ENCODE measurements at regions not wholly inside any gene's neighbourhood (a gene's known extent, or its start where the extent isn't known, plus 50 kb on each side); places are given as distances from the start of the nearest gene placed in this dataset.

DNA sequence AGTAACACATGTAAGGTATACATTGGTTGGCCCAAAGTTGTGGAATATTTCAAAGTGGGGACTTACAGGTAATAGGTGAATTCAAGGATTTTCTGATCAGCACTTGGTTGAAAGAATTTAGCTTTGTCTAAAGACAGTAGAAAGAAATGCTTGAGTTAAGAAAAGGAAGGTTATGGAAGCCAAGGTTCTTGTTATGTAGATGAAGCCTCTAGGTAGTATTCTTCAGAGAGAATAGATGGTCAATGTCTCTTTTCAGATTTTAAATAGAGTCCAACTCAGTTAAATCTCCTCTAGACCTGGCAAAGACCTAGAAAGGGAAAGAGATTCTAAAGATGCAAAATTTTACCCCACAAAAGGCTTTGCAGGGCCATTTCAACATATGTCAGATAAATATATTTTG, 157.4 kb downstream of the ANKRD30B start:
- DNase-seq = no peak

DNA sequence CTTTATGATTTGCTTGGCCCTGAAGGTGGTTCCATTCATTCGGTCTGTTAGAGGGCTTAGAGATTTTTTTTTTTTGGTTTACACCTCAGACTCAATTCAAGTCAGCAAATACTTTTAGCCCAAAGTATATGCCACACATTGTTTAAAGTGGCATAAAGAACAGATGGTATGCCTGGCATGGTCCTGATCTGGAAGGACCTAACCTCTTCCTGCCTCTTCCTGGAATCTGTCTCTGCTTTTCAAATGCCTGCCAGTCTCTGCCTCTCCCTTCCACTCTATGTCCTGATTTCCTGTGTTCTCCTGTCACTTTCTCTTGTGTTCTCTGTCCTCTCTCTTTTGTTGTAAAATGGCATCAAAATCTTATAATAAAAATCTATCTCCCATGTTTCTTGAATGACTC, 158.0 kb downstream of the ANKRD30B start:
- DNase-seq = no peak

DNA sequence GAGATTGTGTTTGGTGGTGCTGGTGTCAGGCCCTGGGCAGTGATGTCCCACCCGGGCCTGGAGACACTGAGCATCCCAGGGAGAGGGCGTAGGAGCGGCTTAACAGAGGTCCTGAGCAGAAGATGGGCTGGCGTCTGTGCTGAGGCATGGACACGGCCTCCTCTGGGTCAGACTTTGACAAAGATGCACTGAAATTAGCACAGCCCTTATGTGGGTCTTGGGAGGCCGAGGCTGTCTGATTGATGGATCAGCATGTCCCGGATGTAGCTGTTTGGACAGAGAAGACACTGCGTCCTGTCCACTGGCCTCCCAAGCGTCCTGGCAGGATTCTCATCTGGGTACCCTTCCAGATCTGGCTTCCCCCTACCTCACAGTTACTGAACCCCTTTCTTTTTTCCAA, 159.4 kb downstream of the ANKRD30B start:
- DNase-seq = no peak

DNA sequence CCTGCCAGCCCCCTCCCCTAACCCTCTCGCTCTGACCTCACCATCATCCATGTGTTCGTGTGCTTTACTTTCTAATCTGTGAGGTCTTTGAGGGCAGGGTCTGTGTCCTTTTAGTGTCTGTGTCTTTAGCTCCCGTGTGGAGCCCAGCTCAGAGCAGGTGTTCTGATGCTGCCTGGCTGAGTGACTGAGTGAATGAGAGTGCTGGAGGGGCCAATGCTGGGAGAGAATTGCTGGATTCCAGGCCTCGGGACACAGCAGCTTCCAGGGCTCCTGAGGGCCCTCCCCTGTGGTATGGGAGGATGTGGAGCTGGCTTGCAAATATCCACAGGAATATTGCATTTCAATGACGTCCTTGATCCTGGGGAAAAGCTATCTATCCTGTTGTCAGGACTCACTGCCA, 160.6 kb downstream of the ANKRD30B start:
- DNase-seq = no peak

DNA sequence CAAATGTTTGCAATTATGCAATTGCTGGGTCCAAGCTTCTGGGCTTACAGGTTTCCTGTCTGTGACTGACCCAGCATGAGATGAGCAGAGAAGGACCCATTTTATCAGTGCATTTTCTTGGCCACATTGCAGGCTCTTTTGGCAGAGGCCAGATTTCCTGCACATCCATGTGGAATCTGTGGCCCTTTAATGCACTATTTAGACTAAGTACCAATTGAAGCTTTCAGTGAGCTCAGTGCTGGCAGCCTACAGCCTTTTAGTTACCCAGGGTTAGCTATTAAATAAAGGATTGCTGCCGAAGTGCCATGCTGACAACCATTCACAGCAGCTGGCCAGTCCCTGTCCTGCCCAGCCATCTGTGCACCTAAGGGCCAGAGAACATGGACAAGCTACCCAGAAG, 165.0 kb downstream of the ANKRD30B start:
- DNase-seq = no peak

DNA sequence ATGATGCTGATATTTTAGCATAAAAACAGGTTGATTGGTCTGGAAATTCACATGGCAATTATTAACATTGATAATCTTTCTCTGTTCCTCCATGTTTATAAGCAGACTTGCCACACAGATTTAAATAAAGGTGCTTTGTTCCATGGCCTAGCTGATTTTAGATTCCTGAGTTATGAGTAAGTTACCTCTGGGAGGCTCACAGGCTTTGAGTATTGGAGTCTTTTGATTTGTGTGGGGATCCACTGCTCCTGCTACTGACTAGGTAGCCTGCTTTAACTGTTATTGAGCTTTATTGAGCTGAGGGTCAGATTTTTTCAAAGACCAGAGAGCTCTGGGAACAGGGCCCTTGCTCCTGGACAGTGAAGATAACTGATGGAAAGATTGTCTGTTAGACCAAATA, 166.1 kb downstream of the ANKRD30B start:
- DNase-seq = no peak

DNA sequence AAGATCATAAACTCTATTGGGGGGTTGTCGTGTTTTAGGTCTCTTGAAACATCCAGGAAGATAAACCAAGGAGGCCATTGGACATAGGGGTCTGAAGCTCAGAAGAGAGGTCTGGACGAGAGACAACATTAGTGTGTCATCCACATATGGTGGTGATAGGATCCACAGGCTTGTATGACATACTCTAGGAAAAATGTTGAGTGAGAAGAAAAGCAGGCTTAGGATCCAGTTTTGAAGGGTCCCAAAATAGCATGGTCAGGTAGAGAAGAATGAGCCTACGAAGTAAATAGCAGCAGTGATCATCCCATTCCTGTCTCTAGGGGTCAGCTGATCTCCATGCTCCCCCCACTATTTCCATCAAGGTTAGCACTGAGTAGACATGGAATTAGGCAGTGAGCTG, 166.8 kb downstream of the ANKRD30B start:
- no peak for DNase-seq

DNA sequence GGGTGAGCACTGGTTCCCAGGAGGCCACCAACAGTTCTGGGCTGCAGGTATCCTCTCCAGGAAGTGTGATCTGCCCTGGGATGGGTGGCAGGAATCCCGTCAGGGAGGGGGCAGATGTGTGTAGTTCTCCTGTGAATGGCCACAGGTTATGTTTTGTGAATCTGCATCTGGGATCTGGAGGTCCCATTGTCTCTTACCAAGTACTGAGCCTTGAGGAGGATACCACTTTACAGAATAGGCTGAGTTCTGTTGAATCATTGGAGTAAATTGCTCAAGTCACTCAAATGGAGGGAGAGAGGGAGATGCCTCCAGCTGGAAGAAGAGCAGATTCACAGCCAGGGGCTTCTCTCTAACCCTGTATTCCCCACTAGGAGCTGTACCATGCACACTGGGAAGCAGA, 168.2 kb downstream of the ANKRD30B start:
- no peak for DNase-seq

DNA sequence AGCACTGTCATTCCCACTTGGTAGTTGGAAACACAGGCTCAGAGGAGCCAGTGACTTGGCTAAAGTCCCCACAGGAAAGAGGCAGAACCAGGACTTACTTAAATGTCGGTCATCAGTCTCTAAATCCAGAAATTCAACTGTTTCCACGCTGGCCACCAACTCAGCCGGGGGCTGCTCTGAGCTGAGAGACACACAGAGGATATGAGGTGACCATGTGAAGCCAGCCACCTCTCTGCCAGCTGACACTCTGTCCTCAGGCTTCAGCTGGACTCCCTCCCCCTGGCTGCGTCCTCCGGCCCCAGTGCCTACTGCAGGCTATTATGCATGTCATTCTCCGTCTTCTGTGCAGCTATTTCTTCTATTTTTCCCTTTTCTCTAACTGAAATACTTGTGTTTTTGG, 168.9 kb downstream of the ANKRD30B start:
- DNase-seq = no peak

DNA sequence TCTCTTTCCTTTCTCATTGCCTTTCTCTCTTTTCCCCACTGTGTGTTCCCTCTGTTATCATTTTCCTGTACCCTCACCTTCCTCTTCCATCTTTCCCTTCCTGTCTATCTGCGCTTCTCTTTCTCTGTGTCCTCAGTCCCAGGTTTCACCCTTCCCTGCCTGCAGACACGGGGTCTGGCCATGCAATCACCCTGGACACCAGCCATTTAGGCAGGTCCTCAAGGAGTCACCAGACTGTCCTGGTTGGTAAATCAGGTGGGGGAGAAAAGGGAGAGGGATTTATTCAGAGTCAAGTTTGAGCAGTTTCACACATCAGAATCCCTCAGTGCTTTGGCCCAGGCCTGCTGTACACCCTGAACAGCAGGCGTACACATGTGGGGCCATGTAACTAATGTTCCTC, 169.3 kb downstream of the ANKRD30B start:
- DNase-seq = no peak

DNA sequence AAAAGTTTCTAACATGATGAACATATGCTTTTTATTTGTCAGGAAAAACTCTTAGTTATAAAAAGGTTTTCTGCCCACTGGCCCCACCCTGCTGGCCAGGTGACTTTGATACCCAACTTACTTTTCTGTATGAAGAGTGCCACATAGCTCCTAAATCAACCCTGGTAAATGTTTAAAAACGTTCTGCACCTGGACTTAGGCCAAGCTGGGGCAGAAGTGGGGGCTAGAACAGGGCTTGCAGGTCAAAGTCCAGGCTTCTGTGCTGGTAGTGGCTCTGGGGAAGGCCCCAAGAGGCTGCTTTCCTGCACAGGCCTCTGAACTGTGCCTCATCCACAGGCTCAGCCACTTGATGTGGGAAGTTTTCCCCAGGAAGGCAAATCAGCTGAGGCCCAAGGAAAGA, 171.7 kb downstream of the ANKRD30B start:
- no peak for DNase-seq

DNA sequence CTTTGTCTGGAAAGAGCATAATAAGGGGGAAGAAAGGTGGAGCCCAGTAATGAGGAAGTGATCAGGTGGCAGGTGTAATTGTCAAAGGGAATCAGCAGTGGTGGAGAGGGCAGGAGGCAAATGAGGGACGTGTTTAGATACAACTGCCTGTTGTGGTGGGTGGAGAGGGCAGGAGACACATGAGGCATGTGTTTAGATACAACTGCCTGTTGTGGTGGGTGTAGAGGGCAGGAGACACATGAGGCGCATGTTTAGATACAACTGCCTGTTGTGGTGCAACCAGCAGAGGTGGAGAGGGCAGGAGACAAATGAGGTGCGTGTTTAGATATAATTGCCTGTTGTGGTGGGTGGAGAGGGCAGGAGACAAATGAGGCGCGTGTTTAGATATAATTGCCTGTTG, 173.1 kb downstream of the ANKRD30B start:
- DNase-seq = no peak

DNA sequence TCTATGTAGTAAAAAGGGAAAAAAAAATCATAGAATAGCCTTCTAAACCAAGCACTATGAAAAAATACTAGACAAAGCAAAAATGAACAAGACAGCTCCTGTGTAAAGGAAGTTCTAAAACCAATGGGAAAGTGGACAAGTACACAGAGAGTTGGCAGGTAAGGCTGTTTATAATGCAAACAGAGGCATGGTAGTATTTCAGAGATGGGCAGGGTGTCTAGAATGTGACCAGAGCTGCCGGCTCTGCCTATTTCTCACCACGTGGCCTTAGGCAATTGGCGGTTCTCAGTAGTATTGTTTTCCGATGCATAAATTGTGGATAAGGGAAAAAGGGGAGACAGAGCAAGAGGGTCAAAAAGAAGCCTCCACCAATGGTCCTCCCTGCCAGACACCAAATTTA, 173.6 kb downstream of the ANKRD30B start:
- no peak for DNase-seq

DNA sequence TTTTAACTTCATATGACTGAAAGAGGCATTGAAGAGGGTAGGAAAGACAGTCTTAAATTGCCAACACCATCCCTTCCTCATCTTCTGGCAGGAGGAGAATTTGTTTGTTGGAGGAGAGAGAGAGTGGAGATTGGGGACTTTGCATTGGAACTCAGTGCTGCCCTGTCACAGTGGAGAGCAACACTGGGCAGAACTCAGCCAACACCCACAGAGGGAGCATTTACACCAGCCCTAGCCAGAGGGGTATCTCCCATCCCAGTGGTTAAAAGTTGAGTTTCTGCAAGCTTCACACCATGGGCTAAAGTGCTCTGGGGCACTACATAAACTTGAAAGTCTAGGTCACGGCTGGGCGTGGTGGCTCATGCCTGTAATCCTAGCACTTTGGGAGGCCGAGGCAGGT, 174.1 kb downstream of the ANKRD30B start:
- DNase-seq = no peak

DNA sequence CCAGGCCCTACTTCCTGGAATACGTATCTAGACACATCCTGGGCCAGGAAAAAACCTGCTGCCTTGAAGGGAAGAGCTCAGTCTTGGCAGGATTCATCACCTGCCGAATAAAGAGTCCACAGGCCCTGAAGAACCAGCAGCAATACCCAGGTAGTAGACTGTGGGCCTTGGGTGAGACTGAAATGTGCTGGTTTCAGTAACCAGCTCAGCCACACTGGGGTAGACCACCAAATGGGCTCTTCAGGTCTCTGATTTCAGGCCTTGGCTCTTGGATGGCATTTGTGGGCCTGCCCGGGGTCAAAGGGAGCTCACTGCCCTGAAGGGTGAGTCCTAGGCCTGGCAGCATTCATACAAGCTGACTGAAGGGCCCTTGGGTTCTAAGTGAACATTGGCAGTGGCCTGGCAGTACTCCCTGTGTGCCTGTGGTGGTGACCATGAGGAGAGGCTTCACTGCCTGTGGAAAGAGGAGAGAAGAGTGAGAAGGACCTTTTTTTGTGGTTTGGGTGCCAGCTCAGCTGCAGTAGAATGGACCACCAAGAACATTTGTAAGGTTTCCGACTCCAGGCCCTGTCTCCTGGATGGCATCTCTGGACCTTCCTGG, 175.1 kb downstream of the ANKRD30B start:
- no peak for DNase-seq

DNA sequence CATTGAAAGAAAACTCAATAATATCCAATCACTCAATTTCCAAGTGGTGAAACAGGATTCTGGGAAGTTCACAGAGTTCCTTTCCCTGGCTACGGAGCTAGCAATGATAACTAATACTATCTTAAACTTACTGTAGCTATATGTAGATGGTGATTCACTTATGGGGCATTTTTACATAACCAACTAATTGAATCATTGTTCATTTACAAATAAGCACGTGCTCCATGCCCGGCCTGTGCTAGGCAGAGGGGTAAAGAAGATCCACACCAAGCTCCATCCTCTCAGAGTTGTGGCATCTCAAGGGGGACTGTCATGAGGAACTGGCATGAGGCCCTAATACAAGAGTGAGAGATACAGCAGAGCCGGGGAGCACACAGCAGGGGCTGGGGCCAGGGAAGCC, 176.3 kb downstream of the ANKRD30B start:
- no peak for DNase-seq

DNA sequence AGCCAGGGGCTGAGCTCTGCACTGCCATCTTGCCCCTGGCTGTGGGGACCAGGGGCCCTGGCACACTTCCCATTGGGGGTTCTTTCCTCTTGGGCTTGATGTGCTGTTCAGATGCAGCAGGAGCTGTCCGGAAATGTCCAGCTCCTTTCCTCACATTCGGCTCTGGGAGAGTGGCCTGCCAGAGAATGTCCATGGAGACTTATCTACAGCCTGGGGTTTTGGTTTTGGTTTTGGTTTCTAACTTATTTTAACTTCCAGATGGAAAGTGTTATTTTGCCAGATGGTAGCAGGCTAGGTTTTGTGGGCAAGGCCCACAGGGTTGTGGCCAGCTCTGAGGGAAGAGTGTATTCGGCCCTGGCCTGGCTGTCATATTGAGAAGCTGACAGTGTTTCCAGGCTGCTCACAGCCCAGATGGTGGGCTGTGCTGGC, 177.3 kb downstream of the ANKRD30B start:
- no peak for DNase-seq

DNA sequence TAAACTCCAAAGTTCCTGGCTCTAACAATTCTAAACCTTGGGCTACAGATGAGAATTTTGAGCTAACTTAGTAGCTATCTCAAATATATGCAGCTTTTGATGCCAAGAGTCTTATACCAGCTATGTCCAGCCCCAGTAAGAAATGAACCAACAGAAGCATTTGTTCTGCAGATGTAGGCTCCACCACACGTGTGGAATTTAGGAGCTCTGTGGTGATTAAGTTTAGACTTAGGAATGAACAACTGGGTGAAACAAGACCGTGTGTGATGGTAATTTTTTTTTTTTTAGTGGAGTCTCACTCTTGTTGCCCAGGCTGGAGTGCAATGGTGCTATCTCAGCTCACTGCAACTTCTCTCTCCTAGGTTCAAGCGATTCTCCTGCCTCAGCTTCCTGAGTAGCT, 179.7 kb downstream of the ANKRD30B start:
- no peak for DNase-seq

DNA sequence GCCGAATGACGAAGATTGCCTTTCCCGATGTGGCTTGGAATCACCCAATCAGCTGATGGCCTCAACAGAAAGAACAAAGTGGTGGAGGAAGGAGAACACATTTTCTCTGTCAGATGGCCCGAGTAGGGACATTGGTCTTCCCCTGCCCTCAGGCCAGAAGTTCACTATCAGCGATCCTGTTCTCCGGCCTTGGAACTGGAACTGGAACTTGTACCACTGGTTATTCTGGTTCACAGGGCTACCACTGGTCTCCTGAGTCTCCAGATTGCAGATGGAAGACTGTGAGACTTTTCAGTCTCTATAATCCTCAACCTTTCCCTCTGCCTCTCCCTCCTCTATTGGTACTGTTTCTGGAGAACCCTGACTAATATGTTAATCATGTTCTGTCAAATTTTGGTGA, 180.4 kb downstream of the ANKRD30B start:
- DNase-seq = no peak

DNA sequence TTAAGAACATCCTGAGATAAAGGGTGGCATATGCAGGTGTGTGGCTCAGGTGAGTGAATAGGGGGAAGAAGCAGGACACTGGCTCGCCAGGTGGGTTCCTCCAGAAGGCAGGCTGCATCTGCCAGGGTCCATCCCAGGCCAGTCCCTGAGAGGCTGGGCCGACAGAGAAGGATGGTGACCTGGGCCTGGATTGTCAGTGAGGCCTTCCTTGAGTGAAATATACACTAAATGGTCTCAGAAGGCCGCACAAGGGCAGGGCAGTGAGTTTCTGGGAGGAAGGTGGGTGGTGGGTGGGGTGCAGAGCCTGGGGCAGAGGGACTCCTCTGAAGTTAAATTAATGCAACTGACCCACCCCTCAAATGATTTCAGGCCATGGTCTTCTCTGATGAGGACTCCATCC, 182.1 kb downstream of the ANKRD30B start:
- no peak for DNase-seq

DNA sequence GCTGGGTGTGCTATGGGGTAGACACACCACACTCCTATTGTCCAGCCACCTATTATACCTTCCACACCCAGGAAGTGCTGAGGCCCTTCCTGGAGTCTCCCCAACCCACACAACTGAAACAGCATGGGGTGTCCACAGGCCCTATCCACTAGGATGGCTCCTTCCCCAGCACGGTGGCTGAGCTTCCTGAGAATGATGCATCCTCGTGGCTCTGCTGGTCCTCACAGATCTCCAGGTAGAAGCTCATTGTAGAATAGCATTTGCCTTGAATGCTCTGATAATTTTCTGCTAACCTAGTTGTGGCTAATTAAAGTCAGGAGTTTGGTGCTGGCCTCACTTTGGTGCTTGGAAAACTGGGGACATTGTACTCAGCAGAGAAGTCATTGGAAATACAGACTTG, 182.6 kb downstream of the ANKRD30B start:
- DNase-seq = no peak

DNA sequence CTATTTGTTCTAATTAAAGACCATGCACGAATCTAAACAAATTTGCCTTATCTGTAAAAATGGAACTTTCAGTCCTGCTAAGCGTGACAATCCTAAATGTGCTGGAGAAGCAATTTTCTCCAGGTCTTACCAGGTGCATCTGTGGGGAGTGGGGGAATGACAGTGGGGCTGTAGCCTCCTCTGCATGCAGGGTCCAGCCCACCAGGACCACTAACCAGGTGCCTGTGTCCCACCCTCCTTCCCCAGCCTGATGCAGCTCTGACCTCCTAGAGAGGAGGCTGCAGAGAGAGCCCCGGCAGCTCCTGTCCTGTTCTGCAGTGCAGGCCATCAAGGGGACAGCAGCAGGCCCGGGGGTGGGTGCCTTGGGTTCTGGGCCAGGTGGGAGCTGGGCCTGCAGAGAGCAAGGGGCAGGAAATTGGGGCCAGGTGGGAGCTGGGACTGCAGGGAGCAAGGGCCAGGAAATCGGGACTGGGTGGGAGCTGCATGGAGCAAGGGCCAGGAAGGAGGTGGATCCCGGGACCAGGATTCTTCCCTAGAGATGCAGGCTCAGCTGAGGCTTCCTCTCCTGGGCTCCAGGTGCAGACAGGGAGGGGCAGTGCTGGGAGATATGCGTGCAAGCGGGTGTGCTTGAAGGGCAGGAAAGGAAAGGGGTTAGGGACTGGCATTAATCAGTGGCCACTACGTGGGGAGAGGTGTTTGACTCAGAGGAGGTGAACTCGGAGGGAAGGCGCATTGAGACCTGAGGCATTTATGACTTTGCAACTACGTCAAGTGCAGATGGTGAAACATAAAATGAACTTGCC, 185.3 kb downstream of the ANKRD30B start:
- no peak for DNase-seq

DNA sequence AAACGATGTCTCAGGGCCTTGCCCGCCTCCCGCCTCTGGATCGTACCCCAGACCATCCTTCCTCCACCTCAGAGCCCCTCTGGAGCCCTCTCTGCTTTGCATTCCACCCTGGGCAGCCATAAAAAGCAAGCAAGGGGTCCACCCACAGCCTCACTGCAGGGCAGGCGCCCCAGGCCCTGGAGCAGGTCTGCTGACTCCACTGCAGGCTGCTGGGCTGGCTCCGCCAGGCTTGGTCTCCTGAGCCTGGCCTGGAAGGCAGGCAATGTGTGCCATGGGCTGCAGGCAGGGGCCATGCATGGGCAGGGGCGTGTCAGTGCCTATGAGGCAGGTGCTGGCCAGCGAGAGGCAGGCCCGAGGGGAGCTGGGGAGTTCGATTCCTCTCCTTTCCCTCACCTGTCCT, 186.0 kb downstream of the ANKRD30B start:
- no peak for DNase-seq

DNA sequence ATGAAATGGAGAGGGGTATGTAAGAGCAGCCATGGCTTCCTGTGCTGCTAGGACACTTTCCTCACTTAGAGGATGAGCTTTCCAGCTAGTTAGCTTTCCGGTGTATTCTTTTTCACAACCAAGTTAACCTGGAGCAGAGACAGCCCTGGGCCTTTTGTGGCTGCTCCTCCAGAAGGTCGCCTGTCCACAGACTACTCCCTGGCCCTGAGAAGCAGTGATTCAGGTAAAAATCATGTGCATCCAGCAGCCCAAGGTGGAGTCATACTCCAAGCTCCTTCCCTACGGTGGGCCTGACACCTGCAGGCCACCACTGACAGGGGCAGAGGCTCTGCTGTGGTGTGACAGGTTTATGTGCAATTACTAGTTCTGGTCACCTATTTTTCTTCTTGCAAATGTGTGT, 187.2 kb downstream of the ANKRD30B start:
- DNase-seq = no peak

DNA sequence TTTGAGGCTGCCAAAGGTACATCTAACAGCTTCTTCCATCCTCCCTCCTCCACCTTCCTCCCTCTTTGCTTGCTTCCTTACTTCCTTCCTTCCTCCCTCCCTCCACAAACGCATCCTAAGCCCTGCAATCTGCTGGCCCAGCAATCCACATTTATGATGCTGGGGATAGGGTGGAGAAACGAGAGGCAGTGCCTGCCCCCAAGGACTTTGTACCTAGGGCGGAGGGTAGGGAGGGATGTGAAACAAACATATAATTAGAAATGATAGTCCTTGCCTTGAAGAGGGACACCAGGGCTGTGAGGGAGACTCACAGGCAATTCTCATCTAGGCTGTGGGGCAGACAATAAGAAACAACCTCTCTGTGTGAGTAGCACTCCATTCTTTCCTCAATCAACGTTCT, 188.3 kb downstream of the ANKRD30B start:
- DNase-seq = no peak

All from stimulated activated CD4-positive, alpha-beta T cell treated with anti-CD3 and anti-CD28 coated beads, Interleukin-2, amount 100 ng/mL, for 48 hours (primary cell).